ENCODE measurements at regions not wholly inside any gene's neighbourhood (a gene's known extent, or its start where the extent isn't known, plus 50 kb on each side); places are given as distances from the start of the nearest gene placed in this dataset.
"Not testable (repeated sequence)": the region's sequence is repeated elsewhere in the genome, so short reads cannot be mapped to it uniquely, and the experiment has no call there.

DNA sequence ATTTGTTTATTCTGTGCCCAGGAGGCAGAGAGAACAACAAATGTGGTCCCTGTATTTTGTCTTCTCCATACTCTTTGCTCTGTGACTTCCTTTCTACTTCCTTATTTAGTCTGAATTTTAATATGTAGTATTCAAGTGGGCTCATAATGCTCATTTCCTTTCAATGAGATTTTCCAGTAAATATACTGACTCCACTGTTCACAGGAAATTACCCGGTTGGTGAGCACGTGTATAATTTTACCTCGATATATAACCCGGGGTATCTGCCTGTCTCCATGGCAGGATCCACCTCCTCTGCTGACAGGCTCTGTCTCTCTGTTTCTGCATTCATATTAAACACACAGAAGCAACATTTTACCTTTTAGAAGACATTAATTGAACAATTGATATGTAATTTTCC, 166.0 kb downstream of the SLC38A4 start (continued):
- no peak for TF ChIP-seq RAD21 (conservative IDR thresholded peaks at IDR 0.05)
- TF ChIP-seq EP300 (conservative IDR thresholded peaks at IDR 0.05; ENCODE audit: poor library complexity, severe bottlenecking), result no peak

DNA sequence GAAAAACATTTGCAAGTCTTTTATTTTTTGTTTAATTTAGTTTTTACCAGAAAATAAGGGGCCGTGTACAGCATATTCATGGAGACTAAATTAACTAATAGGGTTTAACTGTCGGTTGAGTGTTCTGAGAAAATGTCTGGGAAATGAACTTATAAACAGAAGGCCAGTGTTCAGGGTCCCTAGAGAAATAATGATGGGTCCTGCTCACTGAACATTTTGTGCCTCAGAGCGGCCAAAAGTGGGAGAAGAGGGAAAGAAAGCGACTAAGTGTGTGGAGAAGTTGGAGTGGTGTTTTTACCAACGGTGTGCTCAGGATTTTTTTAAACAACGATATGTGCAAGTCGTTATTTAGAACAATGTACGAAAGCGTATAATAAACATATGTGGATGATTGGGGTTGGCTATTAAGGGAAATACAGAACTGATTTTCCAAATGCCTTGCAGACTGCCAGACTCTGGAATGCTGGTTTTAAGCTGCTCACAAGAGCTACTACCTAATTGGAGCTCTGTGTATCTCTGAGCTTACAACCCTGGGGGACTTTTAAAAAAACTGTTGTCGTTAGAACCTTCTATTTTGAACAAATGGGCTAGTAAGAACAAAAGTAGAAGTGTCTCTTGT, 166.7 kb downstream of the SLC38A4 start:
- Histone ChIP-seq H4K20me1 (ENCODE audit: insufficient read depth) (no peaks in the 10 kb centered on the region), H2AFZ (ENCODE audit: low read depth, low read length) (no peak overlapping the region), H3K79me2 (replicated peaks; ENCODE audit: insufficient read depth, low read length) (no peaks in the 10 kb centered on the region), H3K4me2 (ENCODE audit: low read length) (no peak overlapping the region), H3F3A (ENCODE audit: insufficient read depth, low read length, poor library complexity, severe bottlenecking) (no peaks in the 10 kb centered on the region), H3K4me3 (ENCODE audit: low read length) (no peak overlapping the region), H3K27ac (ENCODE audit: low read length) (no peak overlapping the region), H3K9me2 (ENCODE audit: insufficient read depth, low read length) (no peaks in the 10 kb centered on the region), H3K9me3 (ENCODE audit: low read length) (no peaks in the 10 kb centered on the region), H3K36me3 (ENCODE audit: insufficient read depth, low read length) (no peaks in the 10 kb centered on the region), H3K9ac (ENCODE audit: low read length) (no peak overlapping the region), H3K27me3 (ENCODE audit: insufficient read depth, low read depth, low read length) (no peaks in the 10 kb centered on the region)
- TF ChIP-seq EZH2 (IDR thresholded peaks at IDR 0.05; ENCODE audit: borderline replicate concordance, insufficient read depth, low read length, poor library complexity, severe bottlenecking) (no peak), SMC3 (conservative IDR thresholded peaks at IDR 0.05; ENCODE audit: poor library complexity) (no peak), TAF1 (IDR thresholded peaks at IDR 0.05; ENCODE audit: low read depth) (no peak), MXI1 (conservative IDR thresholded peaks at IDR 0.05; ENCODE audit: poor library complexity, severe bottlenecking) (no peak), CTCF (IDR thresholded peaks at IDR 0.05; ENCODE audit: poor library complexity, severe bottlenecking) (no peak), REST (IDR thresholded peaks at IDR 0.05; ENCODE audit: borderline replicate concordance) (no peak), EP300 (conservative IDR thresholded peaks at IDR 0.05; ENCODE audit: poor library complexity, severe bottlenecking) (no peak)

- TF ChIP-seq MXI1 (conservative IDR thresholded peaks at IDR 0.05; ENCODE audit: poor library complexity, severe bottlenecking) (no peak), EZH2 (IDR thresholded peaks at IDR 0.05; ENCODE audit: borderline replicate concordance, insufficient read depth, low read length, poor library complexity, severe bottlenecking) (no peak), POLR2AphosphoS5 (IDR thresholded peaks at IDR 0.05) (no peak), EP300 (conservative IDR thresholded peaks at IDR 0.05; ENCODE audit: poor library complexity, severe bottlenecking) (no peak)
- Histone ChIP-seq H3K36me3 (ENCODE audit: insufficient read depth, low read length) (no peaks in the 10 kb centered on the region), H3K9ac (ENCODE audit: low read length) (no peak overlapping the region), H4K20me1 (ENCODE audit: insufficient read depth) (no peaks in the 10 kb centered on the region), H3K9me3 (ENCODE audit: low read length) (no peaks in the 10 kb centered on the region), H2AFZ (ENCODE audit: low read depth, low read length) (no peak overlapping the region), H3K27ac (ENCODE audit: low read length) (no peak overlapping the region), H3K79me2 (replicated peaks; ENCODE audit: insufficient read depth, low read length) (no peaks in the 10 kb centered on the region), H3K9me2 (ENCODE audit: insufficient read depth, low read length) (no peaks in the 10 kb centered on the region), H3F3A (ENCODE audit: insufficient read depth, low read length, poor library complexity, severe bottlenecking) (no peaks in the 10 kb centered on the region), H3K4me3 (ENCODE audit: low read length) (no peak overlapping the region), H3K4me2 (ENCODE audit: low read length) (no peak overlapping the region), H3K27me3 (ENCODE audit: insufficient read depth, low read depth, low read length) (no peaks in the 10 kb centered on the region)
Observed at GRCh38 chr12:46657453-46658411, 168.1 kb downstream of the SLC38A4 start.

GRCh38 chr12:46655984-46656383, 169.8 kb downstream of the SLC38A4 start:
- H3K4me3 ChIP-seq (ENCODE audit: low read length); H4K20me1 ChIP-seq (ENCODE audit: insufficient read depth); H3K79me2 ChIP-seq (replicated peaks; ENCODE audit: insufficient read depth, low read length): not testable (repeated sequence)

More at GRCh38 chr12:46655984-46656383, 169.8 kb downstream of the SLC38A4 start:
- H3K9ac ChIP-seq (ENCODE audit: low read length); H2AFZ ChIP-seq (ENCODE audit: low read depth, low read length); H3K9me2 ChIP-seq (ENCODE audit: insufficient read depth, low read length); H3K27me3 ChIP-seq (ENCODE audit: insufficient read depth, low read depth, low read length); H3K36me3 ChIP-seq (ENCODE audit: insufficient read depth, low read length); H3K9me3 ChIP-seq (ENCODE audit: low read length); H3K4me2 ChIP-seq (ENCODE audit: low read length); H3F3A ChIP-seq (ENCODE audit: insufficient read depth, low read length, poor library complexity, severe bottlenecking); H3K27ac ChIP-seq (ENCODE audit: low read length): not testable (repeated sequence)
